ENCODE measurements at regions not wholly inside any gene's neighbourhood (a gene's known extent, or its start where the extent isn't known, plus 50 kb on each side); places are given as distances from the start of the nearest gene placed in this dataset.
"Not testable (repeated sequence)": the region's sequence is repeated elsewhere in the genome, so short reads cannot be mapped to it uniquely, and the experiment has no call there.

DNA sequence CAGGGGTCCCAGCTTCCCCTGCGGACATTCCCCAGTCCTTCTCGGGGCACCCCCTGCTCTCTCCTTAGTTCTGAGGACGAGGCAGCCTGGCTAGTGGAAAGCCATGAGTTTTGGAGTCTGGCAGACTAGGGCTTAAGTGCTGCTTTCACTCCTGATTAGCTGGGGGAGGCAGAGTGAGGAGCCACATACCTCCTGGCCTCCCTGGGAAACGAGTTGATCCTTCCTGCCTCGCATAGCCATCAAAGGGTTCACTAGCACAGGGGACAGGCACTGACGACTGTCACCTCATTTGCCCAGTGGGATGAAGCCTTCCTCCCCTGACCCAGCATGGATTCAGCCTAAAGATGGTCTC, 402.5 kb downstream of the RPS24 start:
- ATAC-seq (replicated peaks) (no peak), DNase-seq (no peak)
- Mint-ChIP-seq H3K27ac (no peak overlapping the region), H3K9me3 (no peaks in the 10 kb centered on the region), H3K4me1 (peaks cover 0 to 3% of the 10 kb centered on the region in 2 donors), H3K27me3 (peaks cover 26 to 33% of the 10 kb centered on the region in 2 donors), H3K4me3 (no peak overlapping the region), H3K36me3 (no peaks in the 10 kb centered on the region)

GRCh38 chr10:78436706-78437406, 403.2 kb downstream of the RPS24 start:
- Mint-ChIP-seq H3K4me3 (no peak overlapping the region), H3K4me1 (peaks cover 0 to 3% of the 10 kb centered on the region in 2 donors), H3K9me3 (no peaks in the 10 kb centered on the region), H3K27me3 (peaks cover 26 to 31% of the 10 kb centered on the region in 2 donors), H3K27ac (no peak overlapping the region), H3K36me3 (no peaks in the 10 kb centered on the region)
- DNase-seq (no peak), ATAC-seq (replicated peaks) (no peak)

- H3K27me3 Mint-ChIP-seq, result peaks cover 20 to 26% of the 10 kb centered on the region in 2 donors
- no peaks in the 10 kb centered on the region for H3K36me3 Mint-ChIP-seq
- H3K27ac Mint-ChIP-seq, result peak overlapping the region; percentile 9
- H3K9me3 Mint-ChIP-seq, result no peaks in the 10 kb centered on the region
- H3K4me3 Mint-ChIP-seq, result no peak overlapping the region
- DNase-seq, result no peak
- no peak for ATAC-seq (replicated peaks)
- peaks cover 0 to 3% of the 10 kb centered on the region in 2 donors for H3K4me1 Mint-ChIP-seq
These were observed 403.7 kb downstream of the RPS24 start for GRCh38 chr10:78437407-78437768.

DNA sequence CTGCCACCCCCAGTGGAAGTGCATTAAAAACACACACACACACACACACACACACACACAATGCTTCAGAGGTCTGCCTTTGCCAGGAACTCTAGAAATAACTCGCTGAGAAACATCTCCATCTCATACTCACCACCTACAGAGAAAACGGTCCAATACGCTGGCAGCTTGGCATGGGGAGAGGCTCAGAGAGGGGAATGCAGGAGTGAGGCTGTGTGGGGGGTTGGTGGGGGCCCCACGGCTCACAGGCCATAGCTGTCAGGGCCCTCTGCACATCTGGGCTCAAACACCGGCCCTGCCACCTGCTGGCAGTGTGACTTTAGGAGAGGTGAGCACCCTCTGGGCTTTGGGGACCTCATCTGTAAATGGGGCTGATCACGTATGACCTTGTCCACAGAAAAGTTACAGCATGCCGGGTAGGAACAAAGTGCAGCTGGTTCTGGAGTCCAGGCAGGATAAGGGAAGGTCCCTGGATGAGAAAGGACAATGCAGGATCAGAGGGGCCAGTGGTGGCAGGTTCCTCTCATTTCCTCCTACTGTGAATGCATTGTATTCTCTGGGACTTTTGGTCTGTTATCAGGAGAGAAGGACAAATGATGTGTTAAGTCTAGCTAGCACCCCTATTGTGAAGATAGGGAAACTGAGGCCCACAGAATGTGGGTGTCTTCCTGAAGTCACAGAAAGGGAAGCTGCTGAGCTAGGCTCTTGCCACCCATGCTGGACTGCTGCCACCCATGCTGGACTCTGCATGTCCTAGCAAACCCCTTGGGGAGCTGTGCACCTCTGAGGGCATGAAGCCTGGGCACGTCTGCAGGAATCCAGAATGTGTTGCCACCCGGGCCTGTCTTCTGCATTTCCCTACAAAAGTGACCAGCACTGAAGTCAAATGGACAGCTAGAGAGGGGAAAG, 404.6 kb downstream of the RPS24 start:
- no peak overlapping the region for H3K4me3 Mint-ChIP-seq
- ATAC-seq (replicated peaks) (peak; percentile 60 to 65), DNase-seq (no peak)
- peaks cover 21 to 22% of the 10 kb centered on the region in 2 donors for H3K27me3 Mint-ChIP-seq
- no peak overlapping the region for H3K27ac Mint-ChIP-seq
- H3K4me1 Mint-ChIP-seq, result peaks cover 0 to 3% of the 10 kb centered on the region in 2 donors
- no peaks in the 10 kb centered on the region for H3K9me3 Mint-ChIP-seq
- H3K36me3 Mint-ChIP-seq, result no peaks in the 10 kb centered on the region

DNA sequence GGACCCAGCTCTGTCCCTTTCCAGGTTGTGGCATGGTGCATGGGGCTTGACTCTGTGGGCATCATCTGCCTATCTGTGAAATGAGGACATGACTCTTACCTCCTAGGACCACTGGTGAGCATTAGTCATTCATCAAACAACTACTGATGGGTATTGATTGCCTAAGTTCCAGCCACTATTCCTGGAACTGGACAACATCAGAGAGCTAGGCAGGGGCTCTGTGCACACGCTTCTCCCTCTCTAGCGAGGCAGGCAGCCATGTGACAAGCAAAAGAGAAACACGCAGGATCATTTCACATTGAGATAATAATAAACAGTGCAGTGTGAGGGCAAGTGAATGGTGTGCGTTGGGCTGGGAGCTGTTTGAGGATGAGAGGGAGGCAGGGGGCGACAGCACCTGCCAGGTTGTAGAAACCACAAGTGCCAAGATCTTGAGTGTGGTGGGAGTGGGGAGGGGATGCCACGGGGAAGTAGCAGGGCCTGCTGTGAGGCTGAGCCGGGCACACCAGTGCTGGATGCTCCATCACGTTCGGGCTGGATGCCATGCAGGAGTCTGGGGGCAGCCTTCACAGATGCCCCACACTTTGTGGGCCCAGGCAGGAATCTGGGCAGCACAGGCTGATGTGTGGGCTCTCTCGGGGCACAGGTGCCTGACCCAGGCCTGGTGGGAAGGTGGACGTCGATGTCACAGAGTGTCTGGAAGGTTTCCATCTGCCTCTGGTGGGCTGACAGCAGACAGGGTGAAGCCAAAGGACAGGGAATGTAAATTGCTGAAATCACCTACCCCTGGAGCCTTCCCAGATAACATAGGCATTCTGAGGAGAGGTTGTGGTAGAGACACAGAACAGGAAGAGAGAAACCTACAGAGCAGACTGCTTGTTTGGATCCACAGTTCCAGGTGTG, 405.5 kb downstream of the RPS24 start:
- no peak for ATAC-seq (replicated peaks)
- Mint-ChIP-seq H3K4me3 (no peak overlapping the region), H3K27me3 (peaks cover 19 to 31% of the 10 kb centered on the region in 2 donors), H3K27ac (no peak overlapping the region), H3K36me3 (no peaks in the 10 kb centered on the region), H3K9me3 (no peaks in the 10 kb centered on the region), H3K4me1 (peaks cover 0 to 1% of the 10 kb centered on the region in 2 donors)
- no peak for DNase-seq

DNA sequence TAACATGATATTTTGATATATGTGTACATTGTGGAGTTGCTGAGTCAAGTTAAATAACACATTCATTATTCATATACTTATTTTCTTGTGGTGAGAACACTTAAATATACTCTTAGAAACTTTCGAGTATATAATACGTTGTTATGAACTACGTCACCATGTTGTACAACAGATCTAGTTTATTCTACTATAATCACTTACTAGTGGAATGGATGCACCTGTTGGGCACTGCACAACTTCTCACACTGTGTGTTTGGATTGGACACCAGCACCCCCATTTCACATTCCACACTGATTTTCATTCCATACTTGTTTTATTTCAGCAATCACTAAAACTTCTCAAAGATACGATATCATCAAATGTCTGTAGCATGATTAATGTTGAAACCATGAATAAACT, 407.3 kb downstream of the RPS24 start:
- Mint-ChIP-seq H3K27me3 (peaks cover 23 to 31% of the 10 kb centered on the region in 2 donors), H3K4me3 (no peak overlapping the region), H3K4me1 (peaks cover 0 to 1% of the 10 kb centered on the region in 2 donors), H3K9me3 (no peaks in the 10 kb centered on the region), H3K36me3 (no peaks in the 10 kb centered on the region), H3K27ac (no peak overlapping the region)
- no peak for DNase-seq
- no peak for ATAC-seq (replicated peaks)

- no peak overlapping the region for H3K4me3 Mint-ChIP-seq
- no peaks in the 10 kb centered on the region for H3K36me3 Mint-ChIP-seq
- H3K4me1 Mint-ChIP-seq, result peaks cover 0 to 1% of the 10 kb centered on the region in 2 donors
These were observed 408.0 kb downstream of the RPS24 start for GRCh38 chr10:78441694-78442093.

DNA sequence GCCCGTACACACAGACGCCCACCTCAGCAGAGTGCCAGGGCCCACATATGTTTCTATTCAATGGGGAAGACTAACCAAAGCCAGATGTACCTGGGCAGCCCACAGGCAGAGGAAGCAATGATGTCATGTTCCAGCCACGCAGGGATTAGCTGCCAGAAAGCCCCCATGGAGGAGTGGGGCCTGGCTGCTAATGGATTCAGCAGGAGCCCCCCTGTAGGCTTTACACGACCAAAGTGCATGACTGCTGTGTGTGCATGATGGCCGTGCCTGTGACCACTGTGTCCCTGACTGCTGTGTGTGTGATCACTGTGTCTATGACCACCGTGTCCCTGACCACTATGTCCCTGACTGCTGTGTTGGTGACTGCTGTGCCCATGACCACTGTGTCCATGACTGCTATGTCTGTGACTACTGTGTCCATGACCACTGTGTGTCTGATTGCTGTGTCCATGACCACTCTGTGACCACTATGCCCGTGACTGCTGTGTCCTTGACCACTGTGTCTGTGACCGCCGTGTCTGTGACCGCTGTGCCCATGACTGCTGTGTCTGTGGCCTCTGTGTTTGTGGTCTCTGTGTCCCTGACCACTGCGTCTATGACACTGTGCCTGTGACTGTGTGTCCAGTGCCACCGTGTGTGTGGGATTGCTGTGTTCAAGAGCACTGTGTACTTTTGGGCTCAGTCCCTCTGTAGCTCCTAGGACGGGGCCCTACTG, 409.3 kb downstream of the RPS24 start:
- no peaks in the 10 kb centered on the region for H3K9me3 Mint-ChIP-seq
- H3K4me1 Mint-ChIP-seq, result no peaks in the 10 kb centered on the region
- H3K27me3 Mint-ChIP-seq, result peaks cover 15 to 23% of the 10 kb centered on the region in 2 donors
- H3K4me3 Mint-ChIP-seq, result no peak overlapping the region
- ATAC-seq (replicated peaks) (no peak), DNase-seq (no peak)
- no peak overlapping the region for H3K27ac Mint-ChIP-seq
- no peaks in the 10 kb centered on the region for H3K36me3 Mint-ChIP-seq

More at GRCh38 chr10:78441694-78442093, 408.0 kb downstream of the RPS24 start:
- no peaks in the 10 kb centered on the region for H3K9me3 Mint-ChIP-seq
- DNase-seq (no peak), ATAC-seq (replicated peaks) (no peak)
- no peak overlapping the region for H3K27ac Mint-ChIP-seq
- H3K27me3 Mint-ChIP-seq, result peaks cover 24 to 28% of the 10 kb centered on the region in 2 donors

DNA sequence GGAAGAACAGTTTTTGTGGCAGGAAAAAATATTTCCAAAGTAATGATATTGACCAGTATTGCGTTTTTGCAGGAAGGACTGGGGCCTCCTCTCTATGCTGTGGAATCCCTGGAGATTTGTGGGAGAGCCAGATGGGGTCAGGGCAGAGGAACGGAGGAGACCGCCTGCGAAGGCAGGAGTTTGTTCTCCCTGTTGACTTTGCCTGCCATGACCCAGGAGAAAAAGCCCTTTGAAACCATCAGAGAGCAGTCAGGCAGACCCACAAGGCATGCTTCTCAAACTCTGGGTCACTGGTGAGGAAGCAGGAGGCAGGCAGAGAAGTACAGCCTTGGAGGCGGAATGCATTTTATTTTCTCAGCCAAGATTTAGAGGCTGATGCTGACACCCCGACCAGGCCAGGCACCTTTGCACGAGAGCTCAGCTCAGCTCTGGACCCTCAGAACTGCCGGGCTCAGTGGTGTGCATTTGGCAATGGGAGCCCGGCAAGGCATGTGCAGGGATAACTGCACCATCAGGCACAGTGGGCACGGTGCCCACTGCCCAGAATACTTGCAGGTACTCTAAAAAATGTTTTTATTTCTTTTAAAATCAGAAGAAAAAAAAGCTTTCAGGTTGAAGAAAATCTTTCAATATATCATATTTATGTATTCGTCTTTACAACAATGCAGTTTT, 410.4 kb downstream of the RPS24 start:
- no peak for DNase-seq
- no peaks in the 10 kb centered on the region for H3K36me3 Mint-ChIP-seq
- peaks cover 18 to 19% of the 10 kb centered on the region in 2 donors for H3K27me3 Mint-ChIP-seq
- H3K4me1 Mint-ChIP-seq, result no peaks in the 10 kb centered on the region
- ATAC-seq (replicated peaks), result no peak
- no peak overlapping the region for H3K4me3 Mint-ChIP-seq
- H3K27ac Mint-ChIP-seq, result no peak overlapping the region
- H3K9me3 Mint-ChIP-seq, result no peaks in the 10 kb centered on the region

GRCh38 chr10:78444741-78445140, 411.1 kb downstream of the RPS24 start:
- not testable (repeated sequence) for H3K9me3 Mint-ChIP-seq; DNase-seq; H3K4me1 Mint-ChIP-seq; H3K4me3 Mint-ChIP-seq; H3K36me3 Mint-ChIP-seq; H3K27ac Mint-ChIP-seq; ATAC-seq (replicated peaks)
- peaks cover 15 to 18% of the 10 kb centered on the region in 2 donors for H3K27me3 Mint-ChIP-seq

- H3K27me3 Mint-ChIP-seq, result peaks cover 15 to 18% of the 10 kb centered on the region in 2 donors
- no peak for DNase-seq
- no peak overlapping the region for H3K27ac Mint-ChIP-seq
- H3K4me3 Mint-ChIP-seq, result no peak overlapping the region
- no peaks in the 10 kb centered on the region for H3K4me1 Mint-ChIP-seq
- no peak for ATAC-seq (replicated peaks)
- H3K9me3 Mint-ChIP-seq, result no peaks in the 10 kb centered on the region
- no peaks in the 10 kb centered on the region for H3K36me3 Mint-ChIP-seq
These were observed 411.6 kb downstream of the RPS24 start for GRCh38 chr10:78445308-78445707.

DNA sequence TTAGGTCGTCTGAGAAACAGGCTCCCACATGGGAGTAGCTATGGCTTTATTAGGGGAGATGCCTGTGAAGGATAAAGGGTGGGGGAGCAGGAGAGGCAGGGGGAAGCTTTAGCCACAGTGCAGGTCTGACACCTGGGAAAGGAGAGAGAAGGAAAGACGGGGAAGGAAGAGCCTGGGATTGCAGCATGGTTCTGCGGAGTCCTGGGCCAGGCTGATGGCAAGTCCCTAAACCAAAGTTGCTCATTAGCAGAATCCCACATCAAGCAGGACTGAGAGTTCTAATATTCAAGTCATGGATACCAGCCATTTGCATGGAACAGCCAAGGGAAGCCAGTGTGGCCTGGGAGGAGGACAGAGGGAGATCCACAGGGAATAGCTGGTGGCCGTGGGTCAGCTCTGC, 414.8 kb downstream of the RPS24 start:
- Mint-ChIP-seq H3K9me3 (no peaks in the 10 kb centered on the region), H3K27ac (no peak overlapping the region), H3K36me3 (no peaks in the 10 kb centered on the region), H3K27me3 (peaks cover 13% of the 10 kb centered on the region in 2 donors), H3K4me3 (no peak overlapping the region), H3K4me1 (no peaks in the 10 kb centered on the region)
- ATAC-seq (replicated peaks), result no peak
- no peak for DNase-seq

- H3K27ac Mint-ChIP-seq, result no peak overlapping the region
- DNase-seq (no peak), ATAC-seq (replicated peaks) (no peak)
- no peak overlapping the region for H3K4me3 Mint-ChIP-seq
- H3K4me1 Mint-ChIP-seq, result no peaks in the 10 kb centered on the region
- H3K27me3 Mint-ChIP-seq, result peaks cover 8 to 10% of the 10 kb centered on the region in 2 donors
- no peaks in the 10 kb centered on the region for H3K36me3 Mint-ChIP-seq
- no peaks in the 10 kb centered on the region for H3K9me3 Mint-ChIP-seq
These were observed 415.3 kb downstream of the RPS24 start for GRCh38 chr10:78448994-78449418.
